RWPE2 (cell line): ENCODE measurements at regions not wholly inside any gene's neighbourhood (a gene's known extent, or its start where the extent isn't known, plus 50 kb on each side); places are given as distances from the start of the nearest gene placed in this dataset.

Source experiments
- ATAC-seq: fragments of 200-7000 bp; cut with Tn5 transposase; 3 replicates; pipeline ENCODE4 v1.9.1; 2021; ENCODE audit warnings: low read depth
- DNase-seq: peaks from one replicate; pipeline ENCODE4 v3.0.0-alpha.2; 2020; ENCODE audit warnings: low spot score
- H3K27ac ChIP-seq: fragments of 450-650 bp; 2 replicates; pipeline ENCODE4 v1.5.1; 2017; ENCODE audit warnings: mild to moderate bottlenecking; ENCODE audit not compliant: poor library complexity, severe bottlenecking
- H3K27me3 ChIP-seq: fragments of 250-450 bp; sonication (Bioruptor Pico); 2 replicates; pipeline ENCODE4 v1.5.1; 2021; ENCODE audit warnings: mild to moderate bottlenecking, moderate library complexity; ENCODE audit not compliant: insufficient read depth, poor library complexity, severe bottlenecking
- H3K36me3 ChIP-seq: fragments of 250-450 bp; sonication (Bioruptor Pico); 2 replicates; pipeline ENCODE4 v1.5.1; 2020; ENCODE audit warnings: low read depth, mild to moderate bottlenecking, moderate library complexity
- H3K4me1 ChIP-seq: fragments of 250-450 bp; sonication (Bioruptor Pico); 2 replicates; pipeline ENCODE4 v1.5.1; 2021; ENCODE audit warnings: mild to moderate bottlenecking, moderate library complexity; ENCODE audit not compliant: insufficient read depth, poor library complexity, severe bottlenecking
- H3K4me3 ChIP-seq: fragments of 250-450 bp; sonication (Bioruptor Pico); 2 replicates; pipeline ENCODE4 v1.5.1; 2021; ENCODE audit warnings: mild to moderate bottlenecking, moderate library complexity; ENCODE audit not compliant: severe bottlenecking
- H3K9me3 ChIP-seq: fragments of 250-450 bp; sonication (Bioruptor Pico); 2 replicates; pipeline ENCODE4 v1.5.1; 2021; ENCODE audit warnings: mild to moderate bottlenecking, moderate library complexity; ENCODE audit not compliant: severe bottlenecking
- CTCF ChIP-seq: fragments of 450-650 bp; IDR thresholded peaks from one replicate; pipeline ENCODE4 v1.5.1; 2017; ENCODE audit warnings: mild to moderate bottlenecking, moderate library complexity; ENCODE audit not compliant: poor library complexity, severe bottlenecking

- peak; percentile 34 for DNase-seq
- peaks cover 39% of the 10 kb centered on the region for H3K4me1 ChIP-seq
- H3K27ac ChIP-seq, result no peak overlapping the region
- H3K9me3 ChIP-seq, result no peaks in the 10 kb centered on the region
- no peak for ATAC-seq
- no peak for TF ChIP-seq CTCF
- no peaks in the 10 kb centered on the region for H3K27me3 ChIP-seq
- H3K36me3 ChIP-seq, result no peaks in the 10 kb centered on the region
- no peak overlapping the region for H3K4me3 ChIP-seq
Measured at GRCh38 chr21:41650526-41651145, 116.2 kb downstream of the RIPK4 start.

- TF ChIP-seq CTCF, result no peak
- Histone ChIP-seq H3K4me1 (peaks cover 40% of the 10 kb centered on the region), H3K36me3 (no peaks in the 10 kb centered on the region), H3K4me3 (no peak overlapping the region), H3K9me3 (no peaks in the 10 kb centered on the region), H3K27me3 (no peaks in the 10 kb centered on the region), H3K27ac (peak overlapping the region; percentile 41)
- DNase-seq (no peak), ATAC-seq (peak; percentile 71)
Measured at GRCh38 chr21:41648591-41649031, 118.2 kb downstream of the RIPK4 start.

- no peaks in the 10 kb centered on the region for H3K36me3 ChIP-seq
- no peak for TF ChIP-seq CTCF
- no peak for DNase-seq
- no peak for ATAC-seq
- no peaks in the 10 kb centered on the region for H3K9me3 ChIP-seq
- H3K4me1 ChIP-seq, result peaks cover 40% of the 10 kb centered on the region
- H3K27ac ChIP-seq, result peak overlapping the region; percentile 41
- H3K27me3 ChIP-seq, result no peaks in the 10 kb centered on the region
- no peak overlapping the region for H3K4me3 ChIP-seq
Measured at GRCh38 chr21:41647806-41648561, 118.9 kb downstream of the RIPK4 start.

- no peak for DNase-seq
- no peaks in the 10 kb centered on the region for H3K9me3 ChIP-seq
- peak overlapping the region; percentile 99 for H3K27ac ChIP-seq
- H3K27me3 ChIP-seq, result no peaks in the 10 kb centered on the region
- ATAC-seq, result no peak
- no peaks in the 10 kb centered on the region for H3K36me3 ChIP-seq
- H3K4me3 ChIP-seq, result no peak overlapping the region
- no peak for TF ChIP-seq CTCF
- peaks cover 39% of the 10 kb centered on the region for H3K4me1 ChIP-seq
Measured at GRCh38 chr21:41643246-41643966, 123.4 kb downstream of the RIPK4 start.
